ENCODE measurements at regions not wholly inside any gene's neighbourhood (a gene's known extent, or its start where the extent isn't known, plus 50 kb on each side); places are given as distances from the start of the nearest gene placed in this dataset.
"Not testable (repeated sequence)": the region's sequence is repeated elsewhere in the genome, so short reads cannot be mapped to it uniquely, and the experiment has no call there.

DNA sequence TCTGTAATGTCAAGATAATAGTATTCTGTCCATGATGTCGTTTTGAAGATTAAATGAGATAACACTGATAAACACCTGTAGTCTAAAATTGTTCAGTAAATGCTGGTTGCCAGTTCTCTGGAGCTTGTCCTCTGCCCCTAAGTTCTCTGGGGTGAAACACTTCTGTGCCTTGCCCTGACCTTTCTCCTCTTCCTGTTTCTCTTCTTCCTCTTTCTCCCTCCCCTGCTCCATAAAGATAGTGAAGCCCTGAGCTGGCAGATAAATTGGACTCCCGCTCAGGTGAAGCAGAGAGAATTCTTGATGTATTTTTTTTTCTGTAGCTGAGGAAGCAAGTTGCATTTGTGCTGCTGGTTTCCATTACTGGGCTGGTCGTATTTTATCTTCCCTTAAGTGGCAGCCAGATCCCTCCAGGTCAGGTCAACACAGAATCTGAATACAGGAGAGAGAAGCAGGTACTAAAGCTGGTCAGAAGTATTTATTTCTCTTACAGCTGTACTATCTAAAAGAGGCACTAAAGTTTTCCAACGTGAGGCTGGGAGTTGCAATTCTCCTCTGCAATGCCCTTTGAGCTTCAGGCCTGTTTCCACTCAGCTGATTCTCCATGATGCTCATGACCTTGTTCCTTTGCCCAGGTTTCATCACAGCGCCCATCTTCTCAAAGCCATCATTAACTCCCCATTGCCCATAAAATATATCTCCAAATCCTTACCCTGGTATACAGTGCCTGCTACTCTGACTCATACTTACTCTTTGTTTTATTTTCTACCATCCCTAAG is 319.3 kb upstream of the CFAP20DC start:
- intact Hi-C loops (cut with DNase I): no loop called here
- no peak for DNase-seq
- no peaks in the 10 kb centered on the region for H3K9me3 ChIP-seq (replicated peaks in 1 of 3)
- WGBS, 4 donors: 48 to 61% (median 48%) methylated on average over 5 of the region's 5 CpGs
- no peak overlapping the region for H3K27ac ChIP-seq
- no peak for TF ChIP-seq POLR2A (IDR thresholded peaks at IDR 0.05)
- TF ChIP-seq, protein P1, sequence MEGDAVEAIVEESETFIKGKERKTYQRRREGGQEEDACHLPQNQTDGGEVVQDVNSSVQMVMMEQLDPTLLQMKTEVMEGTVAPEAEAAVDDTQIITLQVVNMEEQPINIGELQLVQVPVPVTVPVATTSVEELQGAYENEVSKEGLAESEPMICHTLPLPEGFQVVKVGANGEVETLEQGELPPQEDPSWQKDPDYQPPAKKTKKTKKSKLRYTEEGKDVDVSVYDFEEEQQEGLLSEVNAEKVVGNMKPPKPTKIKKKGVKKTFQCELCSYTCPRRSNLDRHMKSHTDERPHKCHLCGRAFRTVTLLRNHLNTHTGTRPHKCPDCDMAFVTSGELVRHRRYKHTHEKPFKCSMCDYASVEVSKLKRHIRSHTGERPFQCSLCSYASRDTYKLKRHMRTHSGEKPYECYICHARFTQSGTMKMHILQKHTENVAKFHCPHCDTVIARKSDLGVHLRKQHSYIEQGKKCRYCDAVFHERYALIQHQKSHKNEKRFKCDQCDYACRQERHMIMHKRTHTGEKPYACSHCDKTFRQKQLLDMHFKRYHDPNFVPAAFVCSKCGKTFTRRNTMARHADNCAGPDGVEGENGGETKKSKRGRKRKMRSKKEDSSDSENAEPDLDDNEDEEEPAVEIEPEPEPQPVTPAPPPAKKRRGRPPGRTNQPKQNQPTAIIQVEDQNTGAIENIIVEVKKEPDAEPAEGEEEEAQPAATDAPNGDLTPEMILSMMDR (IDR thresholded peaks at IDR 0.05): no peak
- H3K36me3 ChIP-seq (replicated peaks in 1 of 2): no peaks in the 10 kb centered on the region
- H3K27me3 ChIP-seq: no peaks in the 10 kb centered on the region
- no peak overlapping the region for H3K4me3 ChIP-seq
- no peaks in the 10 kb centered on the region for H3K4me1 ChIP-seq (replicated peaks in 1 of 2)

DNA sequence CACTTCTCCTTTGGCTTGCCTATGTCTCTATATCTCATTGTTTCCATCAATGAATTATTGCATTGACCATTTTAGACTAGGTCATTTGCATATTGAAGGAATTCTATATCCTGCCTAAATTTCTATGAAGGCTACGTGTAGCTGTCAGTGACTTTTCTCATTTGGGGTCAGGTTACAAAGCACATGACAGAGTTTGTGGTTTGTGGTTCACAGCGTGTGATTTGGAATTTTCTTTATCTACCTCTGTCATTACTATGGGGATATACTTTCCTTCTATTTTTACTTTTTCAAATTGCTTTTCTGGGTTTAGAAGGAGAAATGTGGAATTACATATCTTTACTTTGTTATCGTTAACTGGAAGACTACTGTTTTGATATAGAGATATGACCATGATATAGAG is 317.3 kb upstream of the CFAP20DC start:
- DNase-seq: no peak
- Histone ChIP-seq H3K4me1 (replicated peaks in 1 of 2) (no peaks in the 10 kb centered on the region), H3K4me3 (no peak overlapping the region), H3K27me3 (no peaks in the 10 kb centered on the region), H3K36me3 (replicated peaks in 1 of 2) (no peaks in the 10 kb centered on the region), H3K9me3 (replicated peaks in 1 of 3) (no peaks in the 10 kb centered on the region), H3K27ac (no peak overlapping the region)
- no peak for TF ChIP-seq POLR2A (IDR thresholded peaks at IDR 0.05)
- TF ChIP-seq, protein P1 (IDR thresholded peaks at IDR 0.05): no peak
- WGBS, 4 donors: 38 to 54% (median 47%) methylated on average over 3 of the region's 3 CpGs
- intact Hi-C loops (cut with DNase I): no loop called here

DNA sequence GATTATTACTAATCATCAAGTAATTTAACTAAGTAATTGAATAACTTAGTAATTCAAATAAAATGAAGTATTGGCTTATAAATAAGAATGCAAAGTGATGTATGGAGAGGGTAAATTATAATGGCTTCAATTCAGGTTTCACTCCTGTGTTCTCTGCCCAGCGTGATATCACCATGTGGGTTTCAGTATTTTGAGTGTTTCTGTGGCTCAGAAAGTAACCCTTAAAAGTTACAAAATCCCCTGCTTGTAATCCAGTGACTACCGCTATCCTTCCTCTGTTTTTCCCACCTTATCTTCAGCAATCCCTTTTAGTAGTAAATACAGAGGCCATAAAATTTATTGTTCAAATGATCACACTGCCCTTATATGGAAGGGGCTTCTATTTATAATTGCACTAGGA is 316.4 kb upstream of the CFAP20DC start:
- Histone ChIP-seq H3K4me3 (no peak overlapping the region), H3K27ac (no peak overlapping the region), H3K9me3 (replicated peaks in 1 of 3) (no peaks in the 10 kb centered on the region), H3K36me3 (replicated peaks in 1 of 2) (no peaks in the 10 kb centered on the region), H3K27me3 (no peaks in the 10 kb centered on the region), H3K4me1 (replicated peaks in 1 of 2) (no peaks in the 10 kb centered on the region)
- DNase-seq: no peak
- no peak for TF ChIP-seq POLR2A (IDR thresholded peaks at IDR 0.05)
- intact Hi-C loops (cut with DNase I): no loop called here
- WGBS, 4 donors: 70 to 86% (median 83%) methylated on average over 2 of the region's 2 CpGs

DNA sequence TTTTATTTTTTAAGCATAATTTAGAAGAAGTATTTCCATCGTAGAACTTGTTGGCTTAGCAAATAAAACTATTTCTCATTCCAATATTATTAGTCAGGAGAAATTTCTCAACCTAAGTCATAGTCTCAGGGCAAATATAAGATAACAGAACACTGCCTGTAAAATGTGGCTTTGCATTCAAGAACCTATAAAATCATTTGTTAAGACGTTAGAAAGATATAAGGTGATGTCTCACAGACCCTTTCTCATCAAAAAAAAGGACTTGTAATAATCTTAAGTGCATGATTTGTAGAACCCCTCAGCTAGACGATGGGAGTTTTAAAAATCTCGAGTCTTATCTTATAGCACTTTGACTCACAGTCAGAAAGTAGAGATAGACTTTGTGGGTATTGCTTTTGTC is 314.7 kb upstream of the CFAP20DC start:
- no peak for TF ChIP-seq POLR2A (IDR thresholded peaks at IDR 0.05)
- TF ChIP-seq, protein P1 (IDR thresholded peaks at IDR 0.05): no peak
- no peaks in the 10 kb centered on the region for H3K27me3 ChIP-seq
- intact Hi-C loops (cut with DNase I): no loop called here
- H3K9me3 ChIP-seq (replicated peaks in 1 of 3): no peaks in the 10 kb centered on the region
- H3K36me3 ChIP-seq (replicated peaks in 1 of 2): no peaks in the 10 kb centered on the region
- DNase-seq: no peak
- H3K4me1 ChIP-seq (replicated peaks in 1 of 2): no peaks in the 10 kb centered on the region
- H3K27ac ChIP-seq: no peak overlapping the region
- H3K4me3 ChIP-seq: no peak overlapping the region
- 54 to 69% (median 66%) methylated on average over 4 of the region's 4 CpGs for WGBS, 4 donors

DNA sequence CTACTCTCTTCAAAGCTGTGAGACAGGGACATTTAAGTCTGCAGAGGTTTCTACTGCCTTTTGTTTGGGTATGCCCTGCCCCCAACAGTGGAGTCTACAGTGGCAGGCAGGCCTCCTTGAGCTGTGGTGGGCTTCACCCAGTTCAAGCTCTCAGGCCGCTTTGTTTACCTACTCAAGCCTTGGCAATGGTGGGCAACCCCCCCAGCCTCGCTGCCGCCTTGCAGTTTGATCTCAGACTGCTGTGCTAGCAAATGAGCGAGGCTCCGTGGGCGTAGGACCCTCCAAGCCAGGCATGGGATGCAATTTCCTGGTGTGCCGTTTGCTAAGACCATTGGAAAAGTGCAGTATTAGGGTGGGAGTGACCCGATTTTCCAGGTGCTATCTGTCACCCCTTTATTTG is 310.5 kb upstream of the CFAP20DC start:
- H3K4me3 ChIP-seq; DNase-seq; H3K27me3 ChIP-seq; intact Hi-C loops (cut with DNase I); H3K36me3 ChIP-seq (replicated peaks in 1 of 2); H3K9me3 ChIP-seq (replicated peaks in 1 of 3); H3K4me1 ChIP-seq (replicated peaks in 1 of 2); H3K27ac ChIP-seq: not testable (repeated sequence)
- WGBS, 4 donors: 80 to 90% (median 84%) methylated on average over 4 to 8 of the region's 8 CpGs
